ENCODE measurements at regions not wholly inside any gene's neighbourhood (a gene's known extent, or its start where the extent isn't known, plus 50 kb on each side); places are given as distances from the start of the nearest gene placed in this dataset.

- H3K4me2 ChIP-seq (ENCODE audit: low read length): no peak overlapping the region
- no peak for TF ChIP-seq CTCF (IDR thresholded peaks at IDR 0.05)
- no peak overlapping the region for H2AFZ ChIP-seq
- H3K9me3 ChIP-seq (ENCODE audit: control insufficient read depth, low read length): no peaks in the 10 kb centered on the region
- no peaks in the 10 kb centered on the region for H3K36me3 ChIP-seq (ENCODE audit: control insufficient read depth, insufficient read depth, low read length)
- no peak overlapping the region for H3K27ac ChIP-seq
- H3K4me3 ChIP-seq (ENCODE audit: low read depth, low read length): no peak overlapping the region
- no peaks in the 10 kb centered on the region for H3K4me1 ChIP-seq
- H3K79me2 ChIP-seq: no peaks in the 10 kb centered on the region
- H3K9ac ChIP-seq: no peak overlapping the region
- H3K27me3 ChIP-seq (ENCODE audit: control insufficient read depth, insufficient read depth, low read length): no peaks in the 10 kb centered on the region
These were observed 248.5 kb downstream of the ZNF516 start for GRCh38 chr18:76246590-76246989.

- no peak for TF ChIP-seq CTCF (IDR thresholded peaks at IDR 0.05)
- Histone ChIP-seq H3K4me2 (ENCODE audit: low read length) (no peak overlapping the region), H3K79me2 (no peaks in the 10 kb centered on the region), H3K36me3 (ENCODE audit: control insufficient read depth, insufficient read depth, low read length) (no peaks in the 10 kb centered on the region), H3K9me3 (ENCODE audit: control insufficient read depth, low read length) (no peaks in the 10 kb centered on the region), H3K4me1 (no peaks in the 10 kb centered on the region), H3K4me3 (ENCODE audit: low read depth, low read length) (no peak overlapping the region), H3K27me3 (ENCODE audit: control insufficient read depth, insufficient read depth, low read length) (no peaks in the 10 kb centered on the region), H2AFZ (no peak overlapping the region), H3K9ac (no peak overlapping the region), H3K27ac (no peak overlapping the region)
These were observed 260.4 kb downstream of the ZNF516 start for GRCh38 chr18:76234676-76235060.

GRCh38 chr18:76233876-76234675 is 261.0 kb downstream of the ZNF516 start:
- H3K9me3 ChIP-seq (ENCODE audit: control insufficient read depth, low read length): no peaks in the 10 kb centered on the region
- no peak overlapping the region for H3K4me2 ChIP-seq (ENCODE audit: low read length)
- H3K27me3 ChIP-seq (ENCODE audit: control insufficient read depth, insufficient read depth, low read length): no peaks in the 10 kb centered on the region
- H3K36me3 ChIP-seq (ENCODE audit: control insufficient read depth, insufficient read depth, low read length): no peaks in the 10 kb centered on the region
- no peak for TF ChIP-seq CTCF (IDR thresholded peaks at IDR 0.05)
- no peak overlapping the region for H3K4me3 ChIP-seq (ENCODE audit: low read depth, low read length)
- H3K27ac ChIP-seq: no peak overlapping the region
- no peak overlapping the region for H2AFZ ChIP-seq
- no peaks in the 10 kb centered on the region for H3K79me2 ChIP-seq
- H3K4me1 ChIP-seq: no peaks in the 10 kb centered on the region
- no peak overlapping the region for H3K9ac ChIP-seq

GRCh38 chr18:76233406-76233805 is 261.6 kb downstream of the ZNF516 start:
- Histone ChIP-seq H3K4me1 (no peaks in the 10 kb centered on the region), H3K9me3 (ENCODE audit: control insufficient read depth, low read length) (no peaks in the 10 kb centered on the region), H3K9ac (no peak overlapping the region), H3K4me2 (ENCODE audit: low read length) (no peak overlapping the region), H3K79me2 (no peaks in the 10 kb centered on the region), H3K27ac (no peak overlapping the region), H3K27me3 (ENCODE audit: control insufficient read depth, insufficient read depth, low read length) (no peaks in the 10 kb centered on the region), H3K4me3 (ENCODE audit: low read depth, low read length) (no peak overlapping the region), H3K36me3 (ENCODE audit: control insufficient read depth, insufficient read depth, low read length) (no peaks in the 10 kb centered on the region), H2AFZ (no peak overlapping the region)
- no peak for TF ChIP-seq CTCF (IDR thresholded peaks at IDR 0.05)

- Histone ChIP-seq H3K9ac (no peak overlapping the region), H3K27ac (no peak overlapping the region), H3K4me2 (ENCODE audit: low read length) (no peak overlapping the region), H3K36me3 (ENCODE audit: control insufficient read depth, insufficient read depth, low read length) (no peaks in the 10 kb centered on the region), H3K4me3 (ENCODE audit: low read depth, low read length) (no peak overlapping the region), H2AFZ (no peak overlapping the region), H3K79me2 (no peaks in the 10 kb centered on the region), H3K27me3 (ENCODE audit: control insufficient read depth, insufficient read depth, low read length) (no peaks in the 10 kb centered on the region), H3K4me1 (no peaks in the 10 kb centered on the region), H3K9me3 (ENCODE audit: control insufficient read depth, low read length) (no peaks in the 10 kb centered on the region)
- no peak for TF ChIP-seq CTCF (IDR thresholded peaks at IDR 0.05)
These were observed 262.3 kb downstream of the ZNF516 start for GRCh38 chr18:76232779-76233178.
